ENCODE measurements at regions not wholly inside any gene's neighbourhood (a gene's known extent, or its start where the extent isn't known, plus 50 kb on each side); places are given as distances from the start of the nearest gene placed in this dataset.

DNA sequence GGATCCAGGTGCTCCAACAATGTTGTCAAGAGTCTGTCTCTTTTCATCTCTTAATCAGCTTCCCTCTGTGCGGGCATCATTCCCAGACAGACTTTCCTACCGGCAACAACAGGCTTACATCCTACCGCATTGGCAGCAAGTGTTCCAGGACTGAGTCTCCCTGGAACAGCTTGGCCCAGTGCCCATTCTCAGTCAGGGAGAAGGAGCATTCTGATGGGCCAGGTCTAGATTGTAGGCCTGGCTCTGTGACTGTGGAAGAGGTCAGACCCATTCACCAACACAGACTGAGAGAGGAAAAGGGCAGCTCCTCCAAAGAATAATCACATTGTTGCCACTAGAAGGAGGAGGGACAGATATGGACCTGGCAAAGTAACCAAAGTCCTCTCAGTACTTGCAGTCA lies 68.1 kb upstream of the TMEM132E start:
- Histone ChIP-seq H3K4me1 (ENCODE audit: insufficient read depth, low read length) (no peaks in the 10 kb centered on the region), H3K27me3 (ENCODE audit: insufficient read depth, low read length) (no peaks in the 10 kb centered on the region), H2AK5ac (ENCODE audit: insufficient read length, low read length) (no peak overlapping the region), H2BK5ac (ENCODE audit: insufficient read length, low read length) (no peak overlapping the region), H3T11ph (ENCODE audit: low read length) (no peak overlapping the region), H2BK120ac (ENCODE audit: low read depth, low read length, poor library complexity, severe bottlenecking) (no peak overlapping the region), H3K23me2 (ENCODE audit: insufficient read length, low read depth, low read length, poor library complexity, severe bottlenecking) (no peaks in the 10 kb centered on the region), H2BK15ac (ENCODE audit: low read depth, low read length) (no peak overlapping the region), H2BK12ac (ENCODE audit: insufficient read length, low read depth, low read length) (no peak overlapping the region), H3K9me3 (ENCODE audit: control insufficient read depth, low read depth, low read length) (no peaks in the 10 kb centered on the region), H3K4me2 (ENCODE audit: insufficient read depth, insufficient read length, low read length) (no peak overlapping the region), H3K14ac (ENCODE audit: insufficient read depth, low read length) (no peak overlapping the region; the same call in 1 of the 2 replicates), H3K27ac (ENCODE audit: insufficient read length, low read depth, low read length) (no peak overlapping the region), H4K20me1 (ENCODE audit: control insufficient read depth, insufficient read depth, insufficient read length) (no peaks in the 10 kb centered on the region), H3K9ac (ENCODE audit: extremely low read depth, insufficient read length, low read length) (no peak overlapping the region), H2BK20ac (ENCODE audit: low read depth, low read length, poor library complexity, severe bottlenecking) (no peak overlapping the region), H3K79me2 (ENCODE audit: insufficient read depth, low read length) (no peaks in the 10 kb centered on the region), H4K91ac (ENCODE audit: insufficient read length, low read depth, low read length) (no peak overlapping the region), H3K56ac (ENCODE audit: insufficient read length, low read depth, low read length) (no peak overlapping the region), H3K4ac (ENCODE audit: low read depth, low read length) (no peak overlapping the region), H4K8ac (replicated peaks; ENCODE audit: insufficient read length, low read depth, low read length) (no peak overlapping the region), H3K23ac (ENCODE audit: insufficient read length, low read depth, low read length) (no peak overlapping the region), H3K18ac (ENCODE audit: insufficient read length, low read depth, low read length) (no peak overlapping the region), H4K5ac (ENCODE audit: insufficient read length, low read depth, low read length) (no peak overlapping the region), H2AFZ (ENCODE audit: low read length) (no peak overlapping the region), H3K79me1 (ENCODE audit: insufficient read depth, low read depth, low read length, poor library complexity, severe bottlenecking) (no peaks in the 10 kb centered on the region)
- Mint-ChIP-seq H3K36me3 (ENCODE audit: insufficient read depth in 1 of 3, low read depth in 3 of 3) (no peaks in the 10 kb centered on the region), H3K4me3 (no peak overlapping the region), H3K27ac (no peak overlapping the region), H3K4me1 (peaks cover 0 to 4% of the 10 kb centered on the region in 2 experiments; a peak in 1 of 4 replicates), H3K9me3 (no peaks in the 10 kb centered on the region), H3K27me3 (ENCODE audit: low read depth) (peaks cover 64% of the 10 kb centered on the region)
- WGBS (ENCODE audit: extremely low coverage, insufficient read length, low lambda C conversion rate): no CpG with 5 or more reads among the region's 3 CpGs
- TF ChIP-seq, protein P1, sequence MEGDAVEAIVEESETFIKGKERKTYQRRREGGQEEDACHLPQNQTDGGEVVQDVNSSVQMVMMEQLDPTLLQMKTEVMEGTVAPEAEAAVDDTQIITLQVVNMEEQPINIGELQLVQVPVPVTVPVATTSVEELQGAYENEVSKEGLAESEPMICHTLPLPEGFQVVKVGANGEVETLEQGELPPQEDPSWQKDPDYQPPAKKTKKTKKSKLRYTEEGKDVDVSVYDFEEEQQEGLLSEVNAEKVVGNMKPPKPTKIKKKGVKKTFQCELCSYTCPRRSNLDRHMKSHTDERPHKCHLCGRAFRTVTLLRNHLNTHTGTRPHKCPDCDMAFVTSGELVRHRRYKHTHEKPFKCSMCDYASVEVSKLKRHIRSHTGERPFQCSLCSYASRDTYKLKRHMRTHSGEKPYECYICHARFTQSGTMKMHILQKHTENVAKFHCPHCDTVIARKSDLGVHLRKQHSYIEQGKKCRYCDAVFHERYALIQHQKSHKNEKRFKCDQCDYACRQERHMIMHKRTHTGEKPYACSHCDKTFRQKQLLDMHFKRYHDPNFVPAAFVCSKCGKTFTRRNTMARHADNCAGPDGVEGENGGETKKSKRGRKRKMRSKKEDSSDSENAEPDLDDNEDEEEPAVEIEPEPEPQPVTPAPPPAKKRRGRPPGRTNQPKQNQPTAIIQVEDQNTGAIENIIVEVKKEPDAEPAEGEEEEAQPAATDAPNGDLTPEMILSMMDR (conservative IDR thresholded peaks at IDR 0.05): no peak
- DNase-seq: no peak
